Keratinocyte (primary cell): ENCODE measurements at regions not wholly inside any gene's neighbourhood (a gene's known extent, or its start where the extent isn't known, plus 50 kb on each side); places are given as distances from the start of the nearest gene placed in this dataset.
"Not testable (repeated sequence)": the region's sequence is repeated elsewhere in the genome, so short reads cannot be mapped to it uniquely, and the experiment has no call there.

Experiments
- DNase-seq: peaks from one replicate; pipeline ENCODE4 v3.0.0-alpha.2; 2011; ENCODE audit warnings: low read depth, missing footprints, low spot score
- FAIRE-seq: peaks from 2 replicates; lab custom pipeline; 2011; peaks lifted over from hg19 to GRCh38; lab: Jason Lieb, UNC
- H2AFZ ChIP-seq: 2 replicates; pipeline ENCODE4 v1.6.0; 2012; ENCODE audit warnings: low read length, control low read depth, inconsistent platforms; ENCODE audit not compliant: control insufficient read depth
- H3K27ac ChIP-seq: 2 replicates; pipeline ENCODE4 v1.5.1; 2011; ENCODE audit warnings: low read length; ENCODE audit not compliant: control insufficient read depth, insufficient read depth
- H3K27me3 ChIP-seq: 3 replicates; pipeline ENCODE4 v1.6.0; 2011; ENCODE audit warnings: low read length; ENCODE audit not compliant: control insufficient read depth, insufficient read depth; ENCODE audit errors: extremely low read depth
- H3K36me3 ChIP-seq, 2 experiments: 2 replicates in 1 of 2; 3 replicates in 1 of 2; pipeline ENCODE4 v1.5.1; 2011; ENCODE audit warnings: low read length in 2 of 2, mild to moderate bottlenecking in 1 of 2; ENCODE audit not compliant: control insufficient read depth in 2 of 2, insufficient read depth in 2 of 2; ENCODE audit errors: extremely low read depth in 1 of 2
- H3K4me1 ChIP-seq: 3 replicates; pipeline ENCODE4 v1.5.1; 2011; ENCODE audit warnings: low read length; ENCODE audit not compliant: control insufficient read depth, insufficient read depth; ENCODE audit errors: extremely low read depth
- H3K4me2 ChIP-seq: 3 replicates; pipeline ENCODE4 v1.6.0; 2011; ENCODE audit warnings: low read depth, low read length; ENCODE audit not compliant: control insufficient read depth, insufficient read depth; ENCODE audit errors: extremely low read depth
- H3K4me3 ChIP-seq, 3 experiments: fragments of 200-600 bp in 1 of 3; sonication (generic) in 1 of 3; 2 replicates in 2 of 3; 3 replicates in 1 of 3; pipeline ENCODE4 v1.5.1; 2011 to 2016; ENCODE audit warnings: low read length in 3 of 3, mild to moderate bottlenecking in 3 of 3, control low read depth in 2 of 3, inconsistent platforms in 1 of 3, low read depth in 1 of 3, mixed read lengths in 1 of 3, mixed run types in 1 of 3, moderate library complexity in 1 of 3; ENCODE audit not compliant: control insufficient read depth in 2 of 3, insufficient read depth in 2 of 3; ENCODE audit errors: extremely low read depth in 1 of 3
- H3K79me2 ChIP-seq: 2 replicates; pipeline ENCODE4 v1.6.0; 2012; ENCODE audit warnings: low read length; ENCODE audit not compliant: control insufficient read depth, insufficient read depth
- H3K9ac ChIP-seq: 3 replicates; pipeline ENCODE4 v1.6.0; 2011; ENCODE audit warnings: low read length; ENCODE audit not compliant: control insufficient read depth, insufficient read depth; ENCODE audit errors: extremely low read depth
- H3K9me1 ChIP-seq: 3 replicates; pipeline ENCODE4 v1.6.0; 2011; ENCODE audit warnings: low read length; ENCODE audit not compliant: control insufficient read depth, insufficient read depth; ENCODE audit errors: extremely low read depth
- H3K9me3 ChIP-seq: 2 replicates; pipeline ENCODE4 v1.5.1; 2012; ENCODE audit warnings: low read depth, low read length; ENCODE audit not compliant: control insufficient read depth
- H4K20me1 ChIP-seq: 3 replicates; pipeline ENCODE4 v1.6.0; 2011; ENCODE audit warnings: low read length; ENCODE audit not compliant: control insufficient read depth, insufficient read depth; ENCODE audit errors: extremely low read depth
- CTCF ChIP-seq, 3 experiments: IDR thresholded peaks in 1 of 3; conservative IDR thresholded peaks in 1 of 3; optimal IDR thresholded peaks in 1 of 3; 2 replicates in 2 of 3; 3 replicates in 1 of 3; pipeline versions ENCODE3 to v1.5.1; 2011; ENCODE audit warnings: low read length in 3 of 3, mild to moderate bottlenecking in 3 of 3, moderate library complexity in 2 of 3, control low read depth in 1 of 3, inconsistent platforms in 1 of 3; ENCODE audit not compliant: insufficient read depth in 2 of 3; ENCODE audit errors: extremely low read depth in 1 of 3
- EZH2 ChIP-seq: IDR thresholded peaks from one replicate; pipeline ENCODE4 v1.6.1; 2012; ENCODE audit warnings: inconsistent platforms, mild to moderate bottlenecking, low read length, moderate library complexity
- dilution Hi-C: fragments of 300-500 bp; cut with MboI; formaldehyde crosslinking; loops from one replicate; pipeline ENCODE4 v1.7.0; 2020; ENCODE audit warnings: low sequenced_read_pairs; ENCODE audit not compliant: extremely low pct_ligation_motif_present

GRCh38 chr16:60087530-60087929 is 1353.4 kb upstream of the GOT2 start:
- DNase-seq (no peak), FAIRE-seq (no peak)
- no peaks in the 10 kb centered on the region for H3K9me3 ChIP-seq
- H3K27me3 ChIP-seq, result no peaks in the 10 kb centered on the region
- H3K4me2 ChIP-seq, result no peak overlapping the region
- no peaks in the 10 kb centered on the region for H3K4me1 ChIP-seq
- H3K4me3 ChIP-seq, result no peak overlapping the region
- TF ChIP-seq CTCF (optimal IDR thresholded peaks at IDR 0.05 in 1 of 3, IDR thresholded peaks at IDR 0.05 in 1 of 3, conservative IDR thresholded peaks at IDR 0.05 in 1 of 3; ENCODE audit: extremely low read depth in 1 of 3, insufficient read depth in 2 of 3, low read length in 3 of 3), result no peak
- TF ChIP-seq EZH2, result no peak
- no peaks in the 10 kb centered on the region for H3K79me2 ChIP-seq
- no peak overlapping the region for H3K27ac ChIP-seq
- H3K9me1 ChIP-seq, result no peaks in the 10 kb centered on the region
- H4K20me1 ChIP-seq, result no peaks in the 10 kb centered on the region
- dilution Hi-C loops, result no loop called here
- H3K9ac ChIP-seq, result no peak overlapping the region
- no peak overlapping the region for H2AFZ ChIP-seq
- no peaks in the 10 kb centered on the region for H3K36me3 ChIP-seq

GRCh38 chr16:60078819-60079218 is 1344.7 kb upstream of the GOT2 start:
- H3K9me3 ChIP-seq, H3K4me1 ChIP-seq, dilution Hi-C loops, H3K4me3 ChIP-seq, H4K20me1 ChIP-seq, H3K4me2 ChIP-seq, H3K9ac ChIP-seq, H3K9me1 ChIP-seq, H2AFZ ChIP-seq, H3K79me2 ChIP-seq, DNase-seq, H3K36me3 ChIP-seq, H3K27me3 ChIP-seq, H3K27ac ChIP-seq, FAIRE-seq: not testable (repeated sequence)

GRCh38 chr16:60077861-60078260 is 1343.7 kb upstream of the GOT2 start:
- no peaks in the 10 kb centered on the region for H3K9me1 ChIP-seq
- no peak overlapping the region for H3K4me3 ChIP-seq
- H3K27ac ChIP-seq, result no peak overlapping the region
- no peak for FAIRE-seq
- no peaks in the 10 kb centered on the region for H4K20me1 ChIP-seq
- no peaks in the 10 kb centered on the region for H3K27me3 ChIP-seq
- no peaks in the 10 kb centered on the region for H3K79me2 ChIP-seq
- H2AFZ ChIP-seq, result no peak overlapping the region
- no peaks in the 10 kb centered on the region for H3K4me1 ChIP-seq
- no peak for DNase-seq
- dilution Hi-C loops, result no loop called here
- no peak overlapping the region for H3K9ac ChIP-seq
- H3K9me3 ChIP-seq, result no peaks in the 10 kb centered on the region
- no peak overlapping the region for H3K4me2 ChIP-seq
- no peak for TF ChIP-seq EZH2
- TF ChIP-seq CTCF (optimal IDR thresholded peaks at IDR 0.05 in 1 of 3, IDR thresholded peaks at IDR 0.05 in 1 of 3, conservative IDR thresholded peaks at IDR 0.05 in 1 of 3; ENCODE audit: extremely low read depth in 1 of 3, insufficient read depth in 2 of 3, low read length in 3 of 3), result no peak
- no peaks in the 10 kb centered on the region for H3K36me3 ChIP-seq
